ENCODE measurements at regions not wholly inside any gene's neighbourhood (a gene's known extent, or its start where the extent isn't known, plus 50 kb on each side); places are given as distances from the start of the nearest gene placed in this dataset.

DNA sequence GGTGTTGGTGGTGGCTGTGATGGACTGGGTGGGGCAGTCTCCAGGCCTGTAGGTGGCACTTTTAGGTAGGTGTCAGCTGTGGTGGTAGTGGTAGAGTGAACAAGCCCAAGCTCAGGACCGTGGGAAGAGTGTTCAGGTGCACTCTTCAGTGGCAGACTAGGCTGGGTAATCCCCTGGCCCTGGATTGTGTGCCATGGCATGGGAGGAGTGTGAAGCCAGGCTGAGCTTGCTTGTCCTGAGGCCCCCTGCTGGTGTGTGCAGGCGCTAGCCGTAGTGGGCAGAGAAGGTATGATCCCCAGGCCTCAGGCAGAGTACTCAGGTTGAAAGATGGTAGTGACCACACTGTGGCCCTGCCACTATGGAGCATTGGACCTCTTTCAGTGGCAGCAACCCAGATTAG lies 850.3 kb downstream of the DSC3 start:
- no peak overlapping the region for H3K27ac ChIP-seq
- no peak overlapping the region for H2AFZ ChIP-seq
- no peak overlapping the region for H3K4me2 ChIP-seq
- no peak for TF ChIP-seq EZH2 (IDR thresholded peaks at IDR 0.05; ENCODE audit: borderline replicate concordance)
- TF ChIP-seq, protein P1, sequence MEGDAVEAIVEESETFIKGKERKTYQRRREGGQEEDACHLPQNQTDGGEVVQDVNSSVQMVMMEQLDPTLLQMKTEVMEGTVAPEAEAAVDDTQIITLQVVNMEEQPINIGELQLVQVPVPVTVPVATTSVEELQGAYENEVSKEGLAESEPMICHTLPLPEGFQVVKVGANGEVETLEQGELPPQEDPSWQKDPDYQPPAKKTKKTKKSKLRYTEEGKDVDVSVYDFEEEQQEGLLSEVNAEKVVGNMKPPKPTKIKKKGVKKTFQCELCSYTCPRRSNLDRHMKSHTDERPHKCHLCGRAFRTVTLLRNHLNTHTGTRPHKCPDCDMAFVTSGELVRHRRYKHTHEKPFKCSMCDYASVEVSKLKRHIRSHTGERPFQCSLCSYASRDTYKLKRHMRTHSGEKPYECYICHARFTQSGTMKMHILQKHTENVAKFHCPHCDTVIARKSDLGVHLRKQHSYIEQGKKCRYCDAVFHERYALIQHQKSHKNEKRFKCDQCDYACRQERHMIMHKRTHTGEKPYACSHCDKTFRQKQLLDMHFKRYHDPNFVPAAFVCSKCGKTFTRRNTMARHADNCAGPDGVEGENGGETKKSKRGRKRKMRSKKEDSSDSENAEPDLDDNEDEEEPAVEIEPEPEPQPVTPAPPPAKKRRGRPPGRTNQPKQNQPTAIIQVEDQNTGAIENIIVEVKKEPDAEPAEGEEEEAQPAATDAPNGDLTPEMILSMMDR (IDR thresholded peaks at IDR 0.05; ENCODE audit: poor library complexity) = no peak
- TF ChIP-seq EZH2phosphoT487 (IDR thresholded peaks at IDR 0.05; ENCODE audit: low read depth, severe bottlenecking, unreplicated experiment) = no peak
- H3K36me3 ChIP-seq (replicated peaks; ENCODE audit: insufficient read depth, low read depth) = no peaks in the 10 kb centered on the region
- H3K79me2 ChIP-seq = no peaks in the 10 kb centered on the region
- no peak for DNase-seq (ENCODE audit: low spot score)
- no peaks in the 10 kb centered on the region for H3K9me2 ChIP-seq (replicated peaks; ENCODE audit: insufficient read depth)
- 74% methylated on average over 3 of the region's 3 CpGs for WGBS (ENCODE audit: low lambda C conversion rate, missing lambda C conversion rate)
- H3K27me3 ChIP-seq = no peaks in the 10 kb centered on the region
- no peaks in the 10 kb centered on the region for H3K9me3 ChIP-seq (ENCODE audit: low read depth)
- no peak overlapping the region for H3K4me3 ChIP-seq
- H3K4me1 ChIP-seq (ENCODE audit: insufficient read depth) = no peaks in the 10 kb centered on the region
- no peaks in the 10 kb centered on the region for H4K20me1 ChIP-seq (ENCODE audit: insufficient read depth, poor library complexity, severe bottlenecking)

DNA sequence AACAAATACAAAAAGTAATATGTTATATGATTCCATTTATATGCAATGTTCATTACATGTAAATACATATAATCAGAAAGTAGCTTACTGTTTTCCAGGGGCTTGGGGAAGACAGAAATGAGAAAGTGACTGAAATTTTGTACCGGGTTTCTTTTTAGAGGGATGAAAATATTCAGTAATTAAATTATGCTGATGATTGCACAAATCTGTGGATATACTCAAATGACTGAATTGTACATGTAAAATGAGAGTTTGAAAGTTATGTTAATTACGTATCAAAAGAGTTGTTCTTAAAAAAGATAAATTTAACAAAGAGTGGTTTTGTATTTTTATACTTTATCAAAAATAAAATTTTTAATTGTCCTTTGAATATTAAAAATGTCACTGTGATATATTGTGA lies 856.3 kb downstream of the DSC3 start:
- Histone ChIP-seq H3K9me2 (replicated peaks; ENCODE audit: insufficient read depth) (no peaks in the 10 kb centered on the region), H3K4me1 (ENCODE audit: insufficient read depth) (no peaks in the 10 kb centered on the region), H4K20me1 (ENCODE audit: insufficient read depth, poor library complexity, severe bottlenecking) (no peaks in the 10 kb centered on the region), H3K36me3 (replicated peaks; ENCODE audit: insufficient read depth, low read depth) (no peaks in the 10 kb centered on the region), H3K4me2 (no peak overlapping the region), H3K27ac (no peak overlapping the region), H2AFZ (no peak overlapping the region), H3K79me2 (no peaks in the 10 kb centered on the region), H3K4me3 (no peak overlapping the region), H3K9me3 (ENCODE audit: low read depth) (no peaks in the 10 kb centered on the region), H3K27me3 (no peaks in the 10 kb centered on the region)
- TF ChIP-seq, protein P1 (IDR thresholded peaks at IDR 0.05; ENCODE audit: poor library complexity) = no peak
- TF ChIP-seq EZH2phosphoT487 (IDR thresholded peaks at IDR 0.05; ENCODE audit: low read depth, severe bottlenecking, unreplicated experiment) = no peak
- TF ChIP-seq EZH2 (IDR thresholded peaks at IDR 0.05; ENCODE audit: borderline replicate concordance) = no peak
- WGBS (ENCODE audit: low lambda C conversion rate, missing lambda C conversion rate) = 94% methylated on average over 2 of the region's 2 CpGs
- no peak for DNase-seq (ENCODE audit: low spot score)

DNA sequence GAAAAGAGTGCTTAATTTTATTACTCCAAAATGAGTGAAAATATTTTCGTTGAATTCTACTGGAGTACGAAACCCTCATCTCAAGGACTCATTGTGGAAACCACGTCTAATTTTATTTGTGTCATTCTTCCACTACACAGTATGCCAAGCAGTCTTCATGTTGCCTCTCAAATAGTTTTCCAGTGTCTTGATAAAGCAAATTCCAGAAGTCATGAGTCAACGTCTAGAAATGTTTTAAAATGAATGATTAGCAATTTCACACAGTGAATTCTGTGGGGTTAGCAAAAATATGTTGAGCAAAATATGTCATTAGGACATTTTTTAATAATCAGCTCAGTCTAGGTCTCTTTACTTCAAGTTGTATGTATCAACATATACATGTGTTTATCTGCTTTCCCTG lies 865.5 kb downstream of the DSC3 start:
- Histone ChIP-seq H3K4me2 (no peak overlapping the region), H4K20me1 (ENCODE audit: insufficient read depth, poor library complexity, severe bottlenecking) (no peaks in the 10 kb centered on the region), H3K4me1 (ENCODE audit: insufficient read depth) (no peaks in the 10 kb centered on the region), H2AFZ (no peak overlapping the region), H3K27ac (no peak overlapping the region), H3K9me3 (ENCODE audit: low read depth) (no peaks in the 10 kb centered on the region), H3K27me3 (no peaks in the 10 kb centered on the region), H3K36me3 (replicated peaks; ENCODE audit: insufficient read depth, low read depth) (no peaks in the 10 kb centered on the region), H3K4me3 (no peak overlapping the region), H3K9me2 (replicated peaks; ENCODE audit: insufficient read depth) (no peaks in the 10 kb centered on the region), H3K79me2 (no peaks in the 10 kb centered on the region)
- no peak for TF ChIP-seq EZH2 (IDR thresholded peaks at IDR 0.05; ENCODE audit: borderline replicate concordance)
- TF ChIP-seq, protein P1 (IDR thresholded peaks at IDR 0.05; ENCODE audit: poor library complexity) = no peak
- TF ChIP-seq EZH2phosphoT487 (IDR thresholded peaks at IDR 0.05; ENCODE audit: low read depth, severe bottlenecking, unreplicated experiment) = no peak
- 77% methylated on average over 4 of the region's 4 CpGs for WGBS (ENCODE audit: low lambda C conversion rate, missing lambda C conversion rate)
- no peak for DNase-seq (ENCODE audit: low spot score)

Data from hepatocyte (in vitro differentiated cells).